Ammon's horn (tissue), 1 donor: ENCODE measurements at regions not wholly inside any gene's neighbourhood (a gene's known extent, or its start where the extent isn't known, plus 50 kb on each side); places are given as distances from the start of the nearest gene placed in this dataset.
"Not testable (repeated sequence)": the region's sequence is repeated elsewhere in the genome, so short reads cannot be mapped to it uniquely, and the experiment has no call there.

Experiments
- DNase-seq: peaks from one replicate; pipeline ENCODE4 v3.0.0-alpha.2; 2016; ENCODE audit warnings: low spot score

GRCh38 chr1:103469801-103470200, 55.7 kb upstream of the RNPC3 start:
- DNase-seq = no peak

- no peak for DNase-seq
Observed at GRCh38 chr1:103467100-103467499, 58.4 kb upstream of the RNPC3 start.

GRCh38 chr1:103461161-103462105, 64.1 kb upstream of the RNPC3 start:
- DNase-seq = peak; percentile 5

- no peak for DNase-seq
Observed at GRCh38 chr1:103460511-103460910, 65.0 kb upstream of the RNPC3 start.

GRCh38 chr1:103459346-103459745, 66.2 kb upstream of the RNPC3 start:
- DNase-seq = peak; percentile 2

- DNase-seq = no peak
Observed at GRCh38 chr1:103457886-103458455, 67.5 kb upstream of the RNPC3 start.

- DNase-seq = no peak
Observed at GRCh38 chr1:103448560-103448959, 76.9 kb upstream of the RNPC3 start.

- no peak for DNase-seq
Observed at GRCh38 chr1:103447471-103447870, 78.0 kb upstream of the RNPC3 start.

- DNase-seq = no peak
Observed at GRCh38 chr1:103441342-103441741, 84.2 kb upstream of the RNPC3 start.

GRCh38 chr1:103436568-103437100, 88.9 kb upstream of the RNPC3 start:
- DNase-seq = not testable (repeated sequence)

GRCh38 chr1:103435443-103435842, 90.1 kb upstream of the RNPC3 start:
- no peak for DNase-seq

GRCh38 chr1:103424650-103425049, 100.8 kb upstream of the RNPC3 start:
- DNase-seq = no peak

GRCh38 chr1:103416681-103417286, 108.7 kb upstream of the RNPC3 start:
- DNase-seq = no peak

GRCh38 chr1:103387898-103388297, 137.6 kb upstream of the RNPC3 start:
- peak; percentile 48 for DNase-seq

- DNase-seq = no peak
Observed at GRCh38 chr1:103373991-103374390, 151.5 kb upstream of the RNPC3 start.

- no peak for DNase-seq
Observed at GRCh38 chr1:103372866-103373265, 152.6 kb upstream of the RNPC3 start.

GRCh38 chr1:103371234-103371633, 154.3 kb upstream of the RNPC3 start:
- DNase-seq = no peak

- no peak for DNase-seq
Observed at GRCh38 chr1:103367186-103367585, 158.3 kb upstream of the RNPC3 start.

GRCh38 chr1:103365860-103366569, 159.5 kb upstream of the RNPC3 start:
- no peak for DNase-seq

- no peak for DNase-seq
Observed at GRCh38 chr1:103363008-103363365, 162.5 kb upstream of the RNPC3 start.

GRCh38 chr1:103362348-103363007, 163.0 kb upstream of the RNPC3 start:
- no peak for DNase-seq

GRCh38 chr1:103353391-103353790, 172.1 kb upstream of the RNPC3 start:
- DNase-seq = no peak
